GM18498 (cell line): ENCODE measurements at regions not wholly inside any gene's neighbourhood (a gene's known extent, or its start where the extent isn't known, plus 50 kb on each side); places are given as distances from the start of the nearest gene placed in this dataset.
"Not testable (repeated sequence)": the region's sequence is repeated elsewhere in the genome, so short reads cannot be mapped to it uniquely, and the experiment has no call there.

Source experiments
- ATAC-seq: cut with Tn5 transposase; IDR thresholded peaks from one replicate; pipeline ENCODE4 v1.9.1; 2021; ENCODE audit warnings: mild to moderate bottlenecking, moderate library complexity; ENCODE audit not compliant: unreplicated experiment

GRCh38 chr18:65671621-65672415 is 79.0 kb upstream of the CDH7 start:
- no peak for ATAC-seq

DNA sequence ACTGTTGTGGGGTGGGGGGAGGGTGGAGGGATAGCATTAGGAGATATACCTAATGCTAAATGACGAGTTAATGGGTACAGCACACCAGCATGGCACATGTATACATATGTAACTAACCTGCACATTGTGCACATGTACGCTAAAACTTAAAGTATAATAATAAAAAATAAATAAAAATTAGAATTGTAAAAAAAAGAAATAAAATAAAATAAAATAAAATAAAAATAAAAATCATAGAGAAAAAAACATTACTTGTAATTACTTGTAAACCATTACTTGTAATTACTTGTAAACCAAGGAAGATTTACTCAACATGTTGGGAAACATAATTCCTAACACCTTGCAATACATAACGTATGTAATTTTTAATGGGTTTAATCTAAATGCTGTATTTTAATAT is 80.7 kb upstream of the CDH7 start:
- ATAC-seq: not testable (repeated sequence)

DNA sequence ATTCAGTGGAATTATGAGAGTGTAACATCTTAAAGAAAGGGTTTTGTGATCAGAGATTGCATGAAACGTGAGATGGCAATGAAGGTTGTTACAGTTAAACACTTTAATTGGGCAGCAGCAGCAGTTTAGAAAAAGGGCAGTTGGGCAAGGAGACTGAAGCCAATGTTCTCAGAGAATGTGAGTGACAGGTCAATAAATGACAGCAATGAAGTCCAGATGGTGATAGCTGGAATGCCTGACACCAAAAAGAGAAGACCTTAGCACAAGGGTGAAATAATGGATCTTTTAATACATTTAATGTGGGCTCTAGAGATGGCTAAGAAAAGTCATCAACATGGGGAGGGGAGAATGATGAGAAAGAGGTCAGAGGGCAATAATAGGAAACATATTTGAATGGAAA is 89.4 kb upstream of the CDH7 start:
- no peak for ATAC-seq

DNA sequence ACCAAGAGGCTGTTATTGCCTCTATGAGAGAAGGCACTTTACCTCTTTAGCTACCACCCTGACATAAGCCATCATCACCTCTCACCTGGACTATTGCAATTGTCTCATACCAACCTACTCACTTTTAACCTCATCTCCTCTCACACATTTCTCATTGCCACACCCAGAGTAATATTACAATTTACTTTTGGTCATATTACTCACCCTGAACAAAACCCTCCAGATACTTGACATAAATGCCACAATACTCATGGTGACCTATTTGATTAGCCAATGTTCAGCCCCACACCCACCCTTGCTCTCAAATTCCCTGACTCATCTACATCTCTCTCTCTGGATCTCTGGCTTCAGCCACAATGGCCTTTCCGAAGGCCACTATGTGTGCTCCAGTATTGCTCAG is 90.9 kb upstream of the CDH7 start:
- no peak for ATAC-seq

DNA sequence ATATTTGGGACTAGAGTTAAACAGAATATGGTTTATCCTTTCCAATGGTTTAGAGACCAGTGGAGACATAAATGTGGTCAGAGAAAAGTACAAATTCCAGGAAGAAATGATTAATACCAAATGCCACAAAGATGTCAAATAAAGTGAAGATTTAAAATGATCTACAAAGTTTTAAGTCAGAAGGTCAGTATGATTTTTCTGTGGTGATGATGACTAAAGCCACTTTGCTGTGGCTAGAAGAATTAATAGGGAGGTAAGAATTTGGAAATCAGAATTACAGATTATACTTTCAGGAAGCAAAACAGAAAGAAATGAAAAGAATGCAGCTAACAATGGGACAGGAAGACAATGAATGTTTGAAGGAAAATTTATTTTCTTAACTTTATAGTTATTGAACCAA is 91.5 kb upstream of the CDH7 start:
- no peak for ATAC-seq

DNA sequence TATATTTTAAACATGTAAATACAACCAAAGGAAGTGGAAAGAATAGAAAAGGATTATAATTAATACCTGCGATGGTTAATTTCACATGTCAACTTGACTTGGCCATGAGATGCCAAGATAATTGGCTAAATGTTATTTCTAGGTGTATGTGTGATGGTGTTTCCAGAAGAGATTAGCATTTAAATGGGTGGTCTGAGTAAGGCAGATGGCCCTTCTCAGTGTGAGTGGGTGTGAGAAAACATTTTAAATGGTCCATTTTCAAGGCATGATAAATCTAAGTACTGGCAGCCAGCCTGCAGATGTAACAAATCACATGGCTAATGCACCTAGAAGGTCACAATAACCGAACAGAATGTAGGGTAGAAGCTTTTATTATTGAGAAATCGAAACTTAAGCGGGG is 99.6 kb upstream of the CDH7 start:
- ATAC-seq: no peak

DNA sequence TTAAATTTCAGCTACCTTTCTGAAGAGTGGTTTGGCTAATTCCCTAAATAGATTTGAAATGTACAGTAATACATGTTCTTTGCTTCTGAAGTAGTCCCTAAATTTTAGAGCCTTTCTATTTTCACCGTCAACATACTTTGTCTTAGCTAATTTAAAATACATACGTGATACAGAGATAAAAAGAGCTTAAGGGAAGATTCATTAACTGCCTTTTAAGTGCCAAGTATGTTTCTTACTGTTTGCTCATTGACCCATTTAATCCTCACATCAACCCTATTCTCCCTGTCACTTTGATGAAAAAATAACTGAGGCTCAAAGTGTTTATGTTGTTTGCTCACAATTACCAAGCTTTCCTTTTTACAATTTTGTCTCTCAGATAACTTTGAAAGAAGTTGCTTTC is 118.6 kb upstream of the CDH7 start:
- no peak for ATAC-seq

DNA sequence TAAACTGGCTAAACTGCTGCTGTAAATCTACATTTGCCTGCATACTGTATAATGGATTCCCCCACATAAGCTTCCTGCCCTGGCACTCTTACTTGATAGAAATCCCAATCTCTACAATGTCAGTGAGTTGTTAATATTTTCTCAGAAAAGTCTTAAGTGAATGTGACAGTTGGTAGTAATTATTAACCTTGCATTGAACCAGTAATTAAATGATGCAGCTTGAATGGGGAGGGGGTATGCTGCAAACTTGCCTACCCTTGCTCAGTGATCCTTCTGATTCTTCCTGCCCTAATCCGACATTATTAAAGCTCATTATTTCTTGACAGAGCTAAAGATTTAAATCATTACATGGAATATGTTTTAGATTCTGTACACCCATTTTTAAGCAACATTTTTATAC is 119.0 kb upstream of the CDH7 start:
- ATAC-seq: no peak

- no peak for ATAC-seq
Measured at GRCh38 chr18:65628390-65628789, 122.4 kb upstream of the CDH7 start.

- no peak for ATAC-seq
Measured at GRCh38 chr18:65623676-65624075, 127.1 kb upstream of the CDH7 start.

GRCh38 chr18:65622436-65622835 is 128.4 kb upstream of the CDH7 start:
- no peak for ATAC-seq

DNA sequence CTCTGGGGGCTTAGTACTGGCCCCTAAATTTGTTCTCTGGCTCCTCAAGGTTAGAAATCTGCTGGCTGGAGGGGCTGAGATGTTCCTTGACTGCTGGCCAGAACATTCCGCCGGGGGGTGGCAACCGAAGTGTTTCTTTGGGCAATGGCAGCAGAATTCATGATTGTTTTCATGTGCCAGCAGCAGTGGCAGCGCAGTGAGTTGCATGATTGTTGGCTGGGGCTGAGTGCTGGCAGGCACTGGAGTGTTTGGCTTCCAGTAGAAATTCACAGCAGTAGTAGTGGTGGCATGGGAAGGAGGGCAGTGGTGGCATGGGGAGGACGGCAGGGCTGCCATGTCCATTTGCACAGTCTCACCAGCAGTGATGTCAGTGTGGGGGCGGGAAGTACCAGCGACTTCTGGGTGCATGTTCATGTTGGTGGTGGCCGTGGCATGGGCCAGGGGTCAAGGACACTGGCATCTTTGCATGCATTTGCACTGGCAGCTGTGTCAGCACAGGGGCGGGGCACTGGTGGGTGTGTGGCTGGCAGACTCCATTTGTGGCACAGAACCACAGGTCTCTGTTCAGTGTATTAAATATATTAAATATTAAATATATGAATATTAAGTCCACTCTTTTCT is 130.6 kb upstream of the CDH7 start:
- no peak for ATAC-seq

DNA sequence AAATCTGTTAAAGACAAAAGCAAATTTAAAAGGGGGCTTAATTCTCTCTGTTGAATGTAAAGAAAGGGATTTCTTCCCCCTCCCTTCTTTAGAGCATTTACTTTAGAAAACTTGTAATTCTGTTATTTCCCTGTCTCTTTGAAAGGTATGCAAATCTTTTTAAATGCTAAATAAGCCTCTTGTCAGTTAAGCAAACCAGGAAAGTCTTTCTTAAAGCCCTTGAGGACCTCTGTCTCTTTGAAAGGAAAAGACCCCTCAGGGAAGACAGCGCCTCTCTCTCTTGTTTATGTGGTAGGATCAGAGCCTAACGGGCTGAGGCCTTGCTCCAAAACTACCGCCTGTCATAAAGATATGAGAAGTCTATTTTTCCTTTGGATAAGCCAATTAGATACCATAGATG is 139.9 kb upstream of the CDH7 start:
- no peak for ATAC-seq

GRCh38 chr18:65608471-65608870 is 142.3 kb upstream of the CDH7 start:
- no peak for ATAC-seq

- ATAC-seq: no peak
Measured at GRCh38 chr18:65607161-65607560, 143.7 kb upstream of the CDH7 start.

GRCh38 chr18:65606551-65607130 is 144.2 kb upstream of the CDH7 start:
- no peak for ATAC-seq

- ATAC-seq: not testable (repeated sequence)
Measured at GRCh38 chr18:65605352-65605751, 145.5 kb upstream of the CDH7 start.

GRCh38 chr18:65601775-65602174 is 149.0 kb upstream of the CDH7 start:
- no peak for ATAC-seq

DNA sequence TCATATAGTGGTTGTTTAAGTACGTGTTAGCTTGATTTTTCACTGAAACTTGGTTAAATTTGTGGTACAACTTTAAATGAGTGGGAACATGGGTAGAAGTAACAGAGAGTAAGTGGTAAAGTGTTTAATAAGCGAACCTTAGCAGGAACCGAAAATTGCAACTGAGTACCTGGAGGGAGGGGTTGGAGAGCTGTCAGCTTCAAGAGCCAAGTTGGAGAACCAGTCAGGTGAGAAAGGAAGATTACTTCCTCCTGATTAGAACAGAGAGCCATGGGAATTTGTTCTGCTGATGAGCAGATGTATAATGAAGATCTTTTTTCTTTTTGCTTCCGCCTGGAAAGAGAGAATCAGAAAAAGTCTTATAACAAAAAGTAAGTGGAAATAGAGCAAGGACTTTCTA is 158.4 kb upstream of the CDH7 start:
- ATAC-seq: no peak

GRCh38 chr18:65587491-65587890 is 163.3 kb upstream of the CDH7 start:
- ATAC-seq: no peak

DNA sequence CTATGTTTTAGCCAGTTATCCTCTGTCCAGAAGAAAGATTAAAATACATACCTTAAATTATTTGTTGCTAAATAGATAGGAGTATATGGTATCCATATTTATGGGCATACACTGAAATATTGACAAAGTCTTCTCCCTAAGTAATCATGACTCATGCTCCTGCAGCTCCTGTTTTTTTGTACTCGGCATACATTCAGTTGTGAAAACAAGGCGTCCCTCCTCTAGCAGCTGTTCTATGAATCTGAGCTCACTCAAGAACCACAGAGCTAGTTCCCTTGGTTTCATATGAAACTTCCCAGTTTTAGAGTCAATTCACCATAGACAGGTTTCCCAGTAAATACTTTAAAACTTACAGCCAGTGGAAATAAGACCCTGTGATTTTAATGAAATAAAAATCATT is 168.7 kb upstream of the CDH7 start:
- ATAC-seq: not testable (repeated sequence)

DNA sequence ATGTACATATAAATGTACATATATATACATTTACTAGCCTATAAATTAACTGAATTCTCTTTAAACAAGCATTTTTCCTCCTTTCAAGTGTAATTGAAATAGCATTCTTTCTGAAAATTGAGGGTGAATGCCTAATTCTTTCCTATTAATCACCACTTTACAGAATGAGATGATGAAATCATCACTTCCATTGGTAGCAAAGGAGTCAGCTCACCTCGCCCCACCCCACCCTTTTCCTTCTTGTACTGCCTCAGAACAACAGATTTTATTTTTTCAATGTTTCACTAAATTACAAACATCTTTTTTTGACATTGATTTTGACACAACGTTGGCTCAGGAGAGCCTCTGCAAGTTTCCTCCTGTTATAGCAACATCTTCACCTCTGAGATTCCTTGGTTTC is 181.9 kb upstream of the CDH7 start:
- no peak for ATAC-seq
